Body of pancreas (tissue), 4 donors: ENCODE measurements at regions not wholly inside any gene's neighbourhood (a gene's known extent, or its start where the extent isn't known, plus 50 kb on each side); places are given as distances from the start of the nearest gene placed in this dataset.
"Not testable (repeated sequence)": the region's sequence is repeated elsewhere in the genome, so short reads cannot be mapped to it uniquely, and the experiment has no call there.

Source experiments
- ATAC-seq: fragments of 150-250 bp; one replicate; pipeline ENCODE4 v1.9.1; 2016
- DNase-seq, 4 donors: peaks; one replicate each; pipeline ENCODE4 v3.0.0-alpha.2; 2019
- H3K27ac ChIP-seq, 4 donors: fragments of 200-600 bp; sonication (generic); 1 replicate in 3 of 4; 2 replicates in 1 of 4; pipeline versions ENCODE4 v1.5.1 to v1.6.1; 2016 to 2019; ENCODE audit warnings: mild to moderate bottlenecking in 1 of 4, mixed read lengths in 1 of 4, moderate library complexity in 1 of 4
- H3K27me3 ChIP-seq, 2 donors: fragments of 200-600 bp; sonication (generic); one replicate each; pipeline ENCODE4 v1.6.0; 2016; ENCODE audit warnings: mild to moderate bottlenecking in 1 of 2
- H3K36me3 ChIP-seq, 2 donors: fragments of 200-600 bp; sonication (generic); replicated peaks in 1 of 2; 2 replicates each; pipeline ENCODE4 v1.5.1; 2016; ENCODE audit warnings: low read depth in 2 of 2; ENCODE audit not compliant: insufficient read depth in 1 of 2
- H3K4me1 ChIP-seq: fragments of 200-600 bp; sonication (generic); one replicate; pipeline ENCODE4 v1.6.0; 2016
- H3K4me3 ChIP-seq, 2 donors: fragments of 200-600 bp; sonication (generic); 1 replicate in 1 of 2; 2 replicates in 1 of 2; pipeline ENCODE4 v1.5.1; 2016 to 2019
- H3K9me3 ChIP-seq, 3 donors: fragments of 200-600 bp; sonication (generic); 1 replicate in 2 of 3; 2 replicates in 1 of 3; pipeline ENCODE4 v1.5.1; 2016
- CTCF ChIP-seq, 7 experiments: fragments of 450-650 bp in 4 of 7; fragments of 200-600 bp in 3 of 7; sonication (generic) in 3 of 7; IDR thresholded peaks; one replicate each; pipeline ENCODE4 v1.5.1; 2016 to 2019; ENCODE audit warnings: antibody characterized with exemption in 7 of 7
- POLR2A ChIP-seq, 3 donors: fragments of 450-650 bp; IDR thresholded peaks; one replicate each; pipeline ENCODE4 v1.6.1; 2016; ENCODE audit warnings: antibody characterized with exemption in 3 of 3, mild to moderate bottlenecking in 2 of 3
- WGBS, 2 donors: methylation state at CpG; one replicate each; pipeline ENCODE4 v1.1.5; 2017; 5-methylcytosine and 5-hydroxymethylcytosine counted together
- intact Hi-C: fragments of 100-400 bp; cut with DNase I; formaldehyde crosslinking; loops from one replicate; pipeline ENCODE4 v1.15.1; 2023

- TF ChIP-seq CTCF (IDR thresholded peaks at IDR 0.05) (no peak), POLR2A (IDR thresholded peaks at IDR 0.05) (no peak)
- no peaks in the 10 kb centered on the region for H3K9me3 ChIP-seq
- ATAC-seq (no peak), DNase-seq (no peak)
- no peak overlapping the region for H3K27ac ChIP-seq
- intact Hi-C loops, result no loop called here
- H3K4me1 ChIP-seq, result no peaks in the 10 kb centered on the region
- H3K4me3 ChIP-seq, result no peak overlapping the region
- H3K27me3 ChIP-seq, result no peaks in the 10 kb centered on the region
- no peaks in the 10 kb centered on the region for H3K36me3 ChIP-seq
- 40 to 44% methylated on average over 3 of the region's 3 CpGs for WGBS, 2 donors
Observed at GRCh38 chr2:175253871-175254270, 72.4 kb upstream of the ATP5MC3 start.

GRCh38 chr2:175251425-175252041 is 70.0 kb upstream of the ATP5MC3 start:
- Histone ChIP-seq H3K9me3 (no peaks in the 10 kb centered on the region), H3K4me1 (no peaks in the 10 kb centered on the region), H3K4me3 (no peak overlapping the region), H3K36me3 (no peaks in the 10 kb centered on the region), H3K27ac (no peak overlapping the region), H3K27me3 (no peaks in the 10 kb centered on the region)
- WGBS, 2 donors, result 17% methylated on average over 5 of the region's 5 CpGs
- intact Hi-C loops, result no loop called here
- TF ChIP-seq CTCF (IDR thresholded peaks at IDR 0.05) (peak; percentile 14 to 54 (median 49)), POLR2A (IDR thresholded peaks at IDR 0.05) (no peak)
- DNase-seq, result peak in 1 of 4 donors; percentile 9
- ATAC-seq, result no peak

- intact Hi-C loops, result no loop called here
- no peak overlapping the region for H3K27ac ChIP-seq
- H3K4me3 ChIP-seq, result no peak overlapping the region
- no peaks in the 10 kb centered on the region for H3K4me1 ChIP-seq
- no peak for TF ChIP-seq POLR2A (IDR thresholded peaks at IDR 0.05)
- TF ChIP-seq CTCF (IDR thresholded peaks at IDR 0.05), result no peak
- DNase-seq, result peak in 1 of 4 donors; percentile 5
- no peaks in the 10 kb centered on the region for H3K9me3 ChIP-seq
- H3K27me3 ChIP-seq, result no peaks in the 10 kb centered on the region
- no peaks in the 10 kb centered on the region for H3K36me3 ChIP-seq
- no peak for ATAC-seq
Observed at GRCh38 chr2:175247159-175247558, 65.6 kb upstream of the ATP5MC3 start.

- Histone ChIP-seq H3K27me3 (no peaks in the 10 kb centered on the region), H3K36me3 (no peaks in the 10 kb centered on the region), H3K9me3 (peaks cover 0 to 5% (median 0%) of the 10 kb centered on the region in 3 donors), H3K27ac (no peak overlapping the region), H3K4me3 (no peak overlapping the region), H3K4me1 (no peaks in the 10 kb centered on the region)
- intact Hi-C loops, result no loop called here
- DNase-seq (no peak), ATAC-seq (no peak)
- 46 to 56% methylated on average over 1 of the region's 1 CpG for WGBS, 2 donors
- no peak for TF ChIP-seq POLR2A (IDR thresholded peaks at IDR 0.05)
- no peak for TF ChIP-seq CTCF (IDR thresholded peaks at IDR 0.05)
Observed at GRCh38 chr2:175244697-175245096, 63.2 kb upstream of the ATP5MC3 start.

GRCh38 chr2:175241691-175242090 is 60.2 kb upstream of the ATP5MC3 start:
- DNase-seq, result no peak
- intact Hi-C loops, result no loop called here
- WGBS, 2 donors, result 67 to 82% methylated on average over 2 of the region's 2 CpGs
- Histone ChIP-seq H3K27me3 (no peaks in the 10 kb centered on the region), H3K4me3 (no peak overlapping the region), H3K4me1 (no peaks in the 10 kb centered on the region), H3K27ac (no peak overlapping the region), H3K36me3 (no peaks in the 10 kb centered on the region), H3K9me3 (peaks cover 0 to 7% (median 0%) of the 10 kb centered on the region in 3 donors)
- no peak for ATAC-seq
- TF ChIP-seq POLR2A (IDR thresholded peaks at IDR 0.05), result no peak
- no peak for TF ChIP-seq CTCF (IDR thresholded peaks at IDR 0.05)

- 90 to 96% methylated on average over 2 of the region's 2 CpGs for WGBS, 2 donors
- DNase-seq, intact Hi-C loops: not testable (repeated sequence)
Observed at GRCh38 chr2:175240033-175240432, 58.5 kb upstream of the ATP5MC3 start.

More at GRCh38 chr2:175240033-175240432, 58.5 kb upstream of the ATP5MC3 start:
- H3K9me3 ChIP-seq, H3K27ac ChIP-seq, ATAC-seq, H3K36me3 ChIP-seq, H3K27me3 ChIP-seq, H3K4me1 ChIP-seq, H3K4me3 ChIP-seq: not testable (repeated sequence)
